HT1080 (cell line): ENCODE measurements at regions not wholly inside any gene's neighbourhood (a gene's known extent, or its start where the extent isn't known, plus 50 kb on each side); places are given as distances from the start of the nearest gene placed in this dataset.
A peak's percentile ranks its signal among the peaks of the same experiment; 100 is the strongest.
"Not testable (repeated sequence)": the region's sequence is repeated elsewhere in the genome, so short reads cannot be mapped to it uniquely, and the experiment has no call there.

ENCODE experiments used
- DNase-seq: peaks from one replicate; pipeline ENCODE4 v3.0.0-alpha.2; 2015; ENCODE audit warnings: low read depth

DNA sequence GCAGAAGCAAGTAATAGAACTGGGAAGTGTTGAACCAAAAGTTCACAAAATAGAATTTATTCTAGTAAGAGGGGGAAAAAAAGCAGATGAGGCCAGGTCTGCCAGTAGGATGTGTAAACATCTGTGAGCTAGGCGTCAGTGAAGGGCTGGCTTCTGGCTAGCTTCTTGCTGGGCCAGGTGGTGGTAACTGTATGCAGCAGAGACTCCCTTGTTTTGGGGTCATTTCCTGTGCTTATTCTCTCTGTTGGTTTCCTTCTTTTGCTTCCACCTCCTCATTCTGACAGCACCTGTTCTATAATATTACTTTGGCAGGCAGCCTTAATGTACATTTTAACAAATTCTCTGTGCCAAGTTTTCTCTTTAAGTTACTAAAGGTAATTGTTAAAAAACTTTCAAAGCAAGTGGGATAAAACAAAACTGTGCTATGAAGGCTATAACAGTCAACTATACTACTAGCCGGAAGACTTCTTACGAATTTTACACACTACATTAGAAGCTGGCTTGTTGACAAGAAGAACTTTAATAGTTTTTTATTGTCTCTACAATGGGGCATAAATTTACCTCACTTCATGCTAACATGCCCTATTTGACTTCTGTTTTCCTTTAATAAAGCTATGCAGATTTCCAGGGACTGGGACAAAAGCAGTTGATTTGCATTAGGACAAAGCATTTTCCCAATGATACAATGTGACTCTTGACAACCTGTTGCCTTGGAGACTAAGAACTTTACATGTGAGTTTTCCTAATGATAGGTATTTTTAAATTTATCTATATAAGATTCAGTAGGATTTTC, 318.8 kb upstream of the NAALADL2 start:
- DNase-seq = no peak

DNA sequence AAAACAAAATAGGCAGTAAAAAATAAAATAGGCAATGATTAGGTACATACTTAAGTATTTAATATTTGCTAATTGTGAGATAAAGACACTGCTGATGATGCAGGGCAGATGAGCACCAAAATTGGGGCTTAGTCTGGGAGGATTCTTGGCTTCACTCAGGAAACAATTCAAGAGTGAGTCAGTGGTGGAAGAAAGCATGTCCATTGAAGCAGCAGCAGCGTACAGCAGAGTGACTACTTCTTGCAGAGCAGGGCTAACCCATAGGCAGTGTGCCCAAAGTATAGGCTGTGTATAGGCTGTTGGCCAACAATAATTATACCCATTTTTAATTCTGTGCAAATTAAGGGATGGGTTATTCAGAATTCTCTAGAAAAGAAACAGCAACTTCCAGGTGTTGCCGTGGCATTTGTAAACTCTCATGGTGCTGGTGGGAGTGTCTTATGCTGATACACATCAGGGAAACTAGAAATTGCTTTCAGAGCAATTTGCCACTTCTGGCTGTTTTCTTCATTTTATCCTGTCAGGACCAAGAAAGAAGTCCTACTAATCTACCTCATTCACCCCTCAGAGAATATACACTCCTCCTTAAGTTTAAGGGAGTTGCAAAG, 317.3 kb upstream of the NAALADL2 start:
- peak; percentile 43 for DNase-seq

DNA sequence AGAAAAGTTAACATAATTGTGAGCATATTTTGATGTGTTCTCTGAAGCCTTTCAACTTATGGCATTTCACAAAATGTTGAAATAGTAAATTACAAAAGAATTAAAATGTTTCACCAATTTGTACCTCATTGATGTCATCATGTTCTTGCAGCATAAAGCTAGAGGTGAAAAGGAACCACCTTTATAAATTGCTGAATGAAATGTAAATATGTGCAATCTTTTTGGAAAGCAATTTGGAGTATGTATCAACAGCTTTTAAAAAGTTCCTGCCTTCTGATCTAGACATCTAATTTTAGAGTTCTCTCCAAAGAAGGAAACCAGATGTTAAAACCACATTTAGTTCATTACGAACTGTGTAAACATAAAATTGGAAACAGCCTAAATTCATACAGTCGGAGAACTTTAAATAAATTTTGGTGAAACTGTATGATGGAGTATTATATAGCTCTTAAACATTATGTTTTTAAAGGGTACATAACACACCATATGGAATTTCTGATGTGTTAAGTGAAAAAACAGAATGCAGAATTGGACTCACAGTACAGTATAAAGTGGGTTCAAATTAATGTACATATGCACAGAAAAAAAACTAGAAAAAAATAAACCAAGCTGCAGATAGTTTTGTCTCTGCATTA, 311.2 kb upstream of the NAALADL2 start:
- DNase-seq = no peak

DNA sequence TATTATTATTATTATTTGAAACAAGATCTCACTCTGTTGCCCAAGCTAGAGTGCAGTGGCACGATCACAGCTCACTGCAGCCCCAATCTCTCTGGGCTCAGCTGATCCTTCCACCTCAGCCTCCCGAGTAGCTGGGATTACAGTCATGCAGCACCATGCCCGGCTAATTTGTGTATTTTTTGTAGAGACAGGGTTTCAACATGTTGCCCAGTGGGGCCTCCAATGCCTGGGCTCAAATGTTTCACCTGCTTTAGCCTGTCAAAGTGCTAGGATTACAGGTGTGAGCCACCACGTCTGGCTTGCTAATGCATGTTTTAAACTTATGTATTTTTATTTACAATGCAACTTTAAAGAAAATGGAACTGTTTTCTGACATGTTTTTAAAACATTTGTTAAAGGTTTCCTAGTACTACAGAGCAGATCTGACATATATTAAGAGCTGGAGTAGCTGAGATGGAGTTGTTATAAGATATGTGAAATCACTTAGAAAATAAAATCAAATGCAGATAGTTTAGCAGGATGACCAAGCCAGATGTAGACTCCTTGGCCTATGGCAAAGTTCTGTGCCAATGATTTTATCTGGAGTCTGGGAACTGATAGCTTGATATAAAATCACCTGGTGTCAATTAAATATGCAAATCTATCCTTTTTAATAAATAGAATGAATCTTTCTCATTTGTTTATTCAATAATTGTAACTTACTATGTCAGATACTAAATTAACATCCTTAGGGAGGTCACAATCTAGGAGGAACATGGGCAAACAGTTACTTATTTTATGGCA, 310.1 kb upstream of the NAALADL2 start:
- DNase-seq = no peak

DNA sequence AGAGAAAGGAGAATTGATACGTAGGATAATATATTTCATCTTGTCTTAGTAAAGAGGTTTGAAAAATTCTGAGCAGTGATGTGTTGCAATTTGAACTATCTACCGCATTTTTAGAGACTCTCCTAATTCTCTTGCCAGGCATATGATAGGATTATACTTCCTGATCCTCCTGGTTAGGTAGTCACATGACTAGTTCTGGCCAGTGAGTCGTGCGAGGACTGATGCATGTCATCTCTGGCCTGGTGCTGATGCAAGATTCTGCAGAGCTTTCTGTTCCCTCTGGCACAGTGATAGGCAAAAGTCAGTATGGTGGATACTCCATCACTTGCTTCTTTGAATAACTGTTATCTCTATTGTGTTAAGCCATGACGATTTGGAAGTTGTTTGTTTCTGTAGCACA, 277.6 kb upstream of the NAALADL2 start:
- peak; percentile 7 for DNase-seq

DNA sequence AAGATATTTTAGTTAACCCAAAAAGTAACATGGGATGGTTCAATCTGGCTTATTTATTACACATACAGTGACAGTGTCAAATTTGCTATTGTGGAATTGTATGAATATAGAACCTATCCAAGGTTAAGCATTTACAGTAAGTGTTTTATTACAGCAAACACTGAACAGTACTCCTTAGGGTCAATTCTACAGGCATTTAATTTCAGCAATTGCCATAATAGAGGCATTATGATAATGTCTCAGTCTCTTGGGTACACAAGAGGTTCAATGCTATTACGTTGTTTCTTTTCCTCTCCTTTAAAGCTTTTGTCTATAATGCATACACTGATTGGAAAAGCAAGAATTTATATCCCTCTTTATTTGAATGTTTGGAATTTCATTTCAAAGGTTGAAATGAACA, 275.7 kb upstream of the NAALADL2 start:
- no peak for DNase-seq

DNA sequence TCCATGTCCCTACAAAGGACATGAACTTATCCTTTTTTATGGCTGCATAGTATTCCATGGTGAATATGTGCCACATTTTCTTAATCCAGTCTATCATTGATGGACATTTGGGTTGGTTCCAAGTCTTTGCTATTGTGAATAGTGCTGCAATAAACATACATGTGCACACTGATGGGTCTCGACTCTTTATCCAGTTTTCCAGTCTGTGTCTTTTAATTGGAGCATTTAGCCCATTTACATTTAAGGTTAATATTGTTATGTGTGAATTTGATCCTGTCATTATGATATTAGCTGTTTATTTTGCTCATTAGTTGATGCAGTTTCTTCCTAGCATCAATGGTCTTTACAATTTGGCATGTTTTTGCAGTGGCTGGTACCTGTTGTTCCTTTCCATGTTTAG, 272.0 kb upstream of the NAALADL2 start:
- not testable (repeated sequence) for DNase-seq

DNA sequence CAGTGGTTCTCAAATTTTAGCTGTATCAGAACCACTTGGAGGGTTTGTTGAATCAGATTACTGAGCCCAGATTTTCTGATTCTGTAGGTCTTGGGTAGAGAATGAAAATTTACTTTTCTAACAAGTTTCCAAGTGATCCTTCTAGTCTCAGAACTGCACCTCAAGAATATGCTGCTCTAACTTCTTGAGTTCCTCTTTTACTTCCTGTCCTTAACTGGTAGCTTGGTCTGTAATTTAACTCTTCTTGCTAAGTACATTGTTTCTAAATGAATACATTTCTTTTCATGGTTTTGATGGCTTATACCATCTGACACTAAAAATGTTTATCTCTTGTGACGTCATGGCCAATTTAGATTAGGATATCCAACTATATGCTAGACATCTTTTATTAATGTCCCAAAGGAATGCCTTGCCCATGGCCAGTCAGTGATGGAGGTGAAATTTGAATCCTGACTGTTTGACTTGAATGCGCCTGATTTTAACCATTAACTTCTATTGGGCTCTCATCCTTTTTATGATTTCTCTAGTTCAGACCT, 262.6 kb upstream of the NAALADL2 start:
- no peak for DNase-seq

DNA sequence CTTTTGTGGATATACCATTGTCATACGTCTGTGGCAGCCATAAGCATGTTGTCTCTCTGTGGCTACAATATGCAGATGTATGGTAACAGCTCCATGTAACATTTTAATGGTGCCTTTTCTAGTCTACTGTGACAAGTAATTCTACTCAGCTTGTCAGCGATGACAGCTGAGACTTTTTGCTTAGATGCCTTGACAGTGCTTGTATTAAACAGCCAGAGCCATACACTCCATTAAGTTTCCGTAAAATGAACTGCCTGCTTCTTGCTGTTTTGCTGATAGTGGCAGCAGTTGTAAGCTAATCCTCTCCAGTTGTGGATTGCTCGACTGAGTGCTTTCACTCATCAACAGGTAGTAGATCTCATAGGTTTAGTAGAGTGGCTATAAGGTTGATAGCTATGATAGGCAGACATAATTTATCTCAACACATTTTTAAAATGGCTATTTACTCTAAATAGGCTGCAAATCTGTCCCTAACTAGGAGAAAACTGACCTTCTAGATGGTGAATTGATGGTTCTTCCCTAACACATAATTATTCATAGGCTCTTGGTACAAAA, 260.2 kb upstream of the NAALADL2 start:
- DNase-seq = no peak

DNA sequence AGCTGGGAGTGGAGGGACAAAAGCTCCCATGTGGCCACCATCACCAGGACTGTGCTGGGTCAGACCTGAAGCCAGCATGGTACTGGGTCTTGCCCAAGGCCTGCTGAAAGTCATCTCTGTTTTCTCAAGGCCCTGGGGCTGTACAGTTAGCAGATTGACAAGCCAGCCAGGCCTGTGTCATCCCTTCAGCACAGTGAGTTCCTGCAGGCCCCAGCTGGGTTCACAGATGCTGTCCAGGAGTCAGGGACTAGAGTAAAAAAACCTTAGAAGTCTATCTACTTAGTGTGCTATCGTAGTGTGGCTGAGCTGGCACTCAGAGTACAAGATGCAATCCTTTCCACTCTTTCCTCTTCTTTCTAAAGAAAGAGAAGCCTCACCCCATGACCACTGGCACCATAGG, 246.0 kb upstream of the NAALADL2 start:
- DNase-seq = no peak

DNA sequence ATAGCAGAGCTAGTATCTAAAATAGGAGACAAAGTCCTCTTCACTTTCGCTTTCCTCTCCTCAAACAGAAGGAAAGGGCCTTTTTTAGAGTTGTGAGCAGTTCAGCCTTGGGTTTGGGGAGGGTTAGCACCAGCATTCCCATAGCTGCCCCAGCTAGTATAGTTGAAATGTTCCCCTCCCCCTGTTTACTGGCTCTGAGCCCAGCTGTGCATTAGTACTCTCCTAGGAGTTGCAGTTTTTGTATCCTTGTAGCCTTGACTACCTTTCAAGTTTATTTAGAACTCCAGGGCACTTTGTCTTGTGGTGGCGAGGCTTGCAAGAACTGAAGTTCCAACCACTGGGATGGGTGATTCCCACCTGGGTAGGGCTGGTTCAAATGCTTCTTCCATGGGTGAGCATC, 245.1 kb upstream of the NAALADL2 start:
- DNase-seq = peak; percentile 26

DNA sequence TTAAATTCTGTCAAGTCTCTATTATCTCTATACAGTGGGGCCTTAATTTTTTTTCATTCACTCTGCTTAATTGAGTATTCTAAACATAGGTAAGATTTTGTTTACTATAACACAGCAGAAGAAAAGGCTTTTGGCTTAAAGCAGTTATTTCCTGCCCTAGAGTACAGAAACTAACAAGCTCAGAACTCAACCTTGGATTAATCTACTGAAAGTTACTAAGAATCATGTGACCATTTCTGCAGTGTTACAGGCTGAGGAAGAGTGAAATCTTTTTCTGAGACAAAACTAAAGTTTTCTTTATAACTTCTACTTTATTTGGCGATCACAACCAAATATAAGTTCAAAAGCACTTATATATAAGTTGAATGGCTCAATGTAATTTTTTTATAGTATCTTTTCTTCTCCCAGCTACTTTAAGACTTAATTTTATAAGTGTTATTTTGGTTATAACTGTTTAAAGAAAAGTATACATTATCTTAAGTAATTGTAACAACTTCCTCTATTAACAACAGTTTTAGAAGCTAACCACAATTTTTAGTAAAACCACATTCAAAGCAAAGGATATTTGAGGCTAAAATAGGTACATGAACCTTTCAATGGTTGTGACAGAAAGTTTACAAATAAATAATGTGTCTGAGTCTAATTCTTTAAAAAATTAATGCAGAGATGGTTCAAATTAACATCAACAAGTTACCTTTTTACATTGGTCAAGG, 240.6 kb upstream of the NAALADL2 start:
- no peak for DNase-seq

DNA sequence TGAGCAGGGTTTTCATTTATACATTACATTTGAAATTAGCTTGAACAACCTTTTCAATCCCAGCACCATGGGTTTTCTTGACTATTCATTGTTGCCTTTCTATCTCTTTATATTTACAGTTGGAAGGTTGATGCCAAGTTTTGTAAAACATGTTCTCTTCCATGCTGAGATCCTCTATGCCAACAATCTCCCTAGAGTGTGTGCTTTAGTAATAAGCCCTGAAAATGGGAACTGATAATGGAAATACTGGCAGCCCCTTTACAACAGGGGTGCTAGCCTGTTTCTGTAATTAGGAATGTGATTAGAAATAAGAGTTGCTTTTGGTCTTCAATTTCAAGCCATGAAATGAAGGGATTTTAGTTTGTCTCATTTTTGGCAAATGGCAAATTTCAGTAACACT, 239.9 kb upstream of the NAALADL2 start:
- no peak for DNase-seq

DNA sequence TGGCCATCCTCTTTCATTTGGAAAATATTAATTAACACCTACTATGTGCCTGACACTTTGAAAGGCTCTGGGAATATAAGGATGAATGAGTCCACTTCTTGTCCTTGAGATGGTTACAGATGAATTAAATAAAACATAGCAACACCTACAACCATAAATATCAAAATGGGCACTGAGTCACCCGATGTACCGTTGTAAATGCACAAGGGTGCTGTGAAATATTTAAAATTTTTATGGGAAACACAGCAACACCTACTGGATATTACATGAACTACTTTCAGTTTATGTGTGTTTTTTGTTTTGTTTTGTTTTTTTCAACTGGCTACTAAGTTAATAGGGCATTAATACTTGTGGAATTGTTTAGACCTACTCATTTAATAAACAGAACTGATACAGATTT, 239.0 kb upstream of the NAALADL2 start:
- peak; percentile 36 for DNase-seq

DNA sequence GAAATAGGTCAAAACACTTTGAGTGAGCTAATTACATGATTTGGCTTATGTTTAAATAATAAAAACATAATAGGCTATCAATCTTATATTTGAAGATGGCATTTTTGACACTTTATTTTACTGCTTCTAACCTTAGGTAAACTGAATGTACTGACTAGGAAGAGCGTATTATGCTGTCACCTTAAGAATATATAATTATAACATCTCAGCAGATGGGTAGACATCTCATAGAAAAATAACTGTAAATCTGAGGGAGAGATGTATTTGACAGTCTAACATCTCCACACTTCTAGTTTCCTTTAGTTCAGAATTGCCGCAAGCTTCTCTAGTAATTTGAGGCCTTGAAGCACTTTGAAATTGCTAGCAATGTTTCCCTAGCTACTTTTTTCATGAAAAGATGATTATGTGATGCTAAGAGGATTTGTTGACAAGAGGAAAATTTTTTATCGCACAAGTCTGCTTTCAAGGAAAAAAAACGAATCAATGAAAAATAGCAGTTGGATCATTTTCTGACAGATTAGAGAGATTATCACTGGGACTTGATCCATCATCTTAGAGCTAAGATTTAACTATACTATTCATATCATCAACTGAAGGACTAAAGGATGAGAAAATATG, 238.2 kb upstream of the NAALADL2 start:
- no peak for DNase-seq

DNA sequence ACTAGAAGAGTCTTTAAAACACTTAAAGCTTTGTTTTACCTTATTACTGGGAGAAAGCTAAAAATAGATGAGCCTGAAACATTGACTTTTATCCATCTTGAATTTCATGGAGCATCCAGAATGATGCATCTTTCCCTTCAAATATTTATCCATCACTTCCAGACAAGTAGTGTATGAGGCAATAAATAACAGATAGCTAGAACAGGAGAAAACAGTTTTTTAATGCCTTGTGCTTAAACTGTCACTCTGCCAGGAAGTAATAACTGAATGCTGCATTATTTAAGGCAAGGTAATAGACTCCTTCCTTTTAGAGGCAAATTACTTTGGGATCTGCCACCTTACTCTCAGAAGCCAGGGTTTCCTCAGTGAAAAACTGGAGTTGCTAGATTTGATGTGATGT, 225.8 kb upstream of the NAALADL2 start:
- DNase-seq = no peak

DNA sequence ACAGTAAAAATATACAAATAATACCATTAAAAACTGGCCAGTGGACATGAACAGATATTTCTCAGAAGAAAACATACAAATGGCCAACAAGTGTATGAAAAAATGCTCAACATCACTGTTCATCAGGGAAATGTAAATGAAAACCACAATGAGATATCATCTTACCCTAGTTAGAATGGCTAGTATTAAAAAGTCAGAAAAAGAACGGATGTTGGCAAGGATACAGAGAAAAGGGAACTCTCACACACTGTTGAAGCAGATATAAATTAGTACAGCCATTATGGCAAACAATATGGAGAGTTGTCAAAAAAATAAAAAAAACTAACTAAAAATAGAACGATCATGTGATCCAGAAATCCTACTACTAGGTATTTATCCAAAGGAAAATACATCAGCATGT, 222.7 kb upstream of the NAALADL2 start:
- DNase-seq = no peak

DNA sequence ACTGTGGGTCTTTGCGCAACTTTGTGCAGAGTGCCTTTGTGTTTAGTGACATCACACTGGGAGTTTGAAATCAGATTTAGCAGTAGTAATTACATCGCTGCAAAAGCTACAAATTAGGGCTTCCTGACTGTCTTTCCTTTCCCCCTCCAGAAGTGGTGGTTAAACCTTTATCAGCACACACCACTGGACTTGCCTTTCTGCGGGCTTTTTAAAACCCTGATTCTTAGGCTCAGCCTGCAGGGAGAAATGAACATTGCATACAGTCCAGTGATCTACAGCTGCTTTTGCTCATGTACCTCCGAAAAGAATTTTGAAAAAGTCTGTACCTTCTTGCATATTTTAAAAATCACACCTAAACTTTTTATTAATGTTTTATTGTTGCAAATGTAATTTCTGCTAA, 219.7 kb upstream of the NAALADL2 start:
- DNase-seq = no peak

DNA sequence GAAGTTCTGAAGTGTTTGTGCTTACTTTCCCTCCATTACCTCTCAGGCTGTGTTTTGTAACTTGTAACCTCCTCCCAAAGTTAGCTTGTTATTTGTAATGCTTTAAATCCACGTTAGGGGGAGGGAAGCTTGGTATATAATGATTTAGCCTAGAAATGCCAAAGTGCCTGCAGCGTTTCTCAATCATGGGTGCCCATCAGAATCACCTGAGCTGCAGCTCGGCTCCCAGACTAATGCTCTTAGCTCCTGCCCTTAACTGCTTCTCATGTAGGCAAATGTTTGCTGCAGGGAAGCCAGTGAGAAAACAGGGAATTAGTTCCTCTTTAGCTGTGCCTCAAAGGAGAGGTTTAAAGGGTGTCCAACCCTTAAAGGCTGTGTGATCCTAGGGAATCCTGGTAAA, 219.2 kb upstream of the NAALADL2 start:
- DNase-seq = no peak

DNA sequence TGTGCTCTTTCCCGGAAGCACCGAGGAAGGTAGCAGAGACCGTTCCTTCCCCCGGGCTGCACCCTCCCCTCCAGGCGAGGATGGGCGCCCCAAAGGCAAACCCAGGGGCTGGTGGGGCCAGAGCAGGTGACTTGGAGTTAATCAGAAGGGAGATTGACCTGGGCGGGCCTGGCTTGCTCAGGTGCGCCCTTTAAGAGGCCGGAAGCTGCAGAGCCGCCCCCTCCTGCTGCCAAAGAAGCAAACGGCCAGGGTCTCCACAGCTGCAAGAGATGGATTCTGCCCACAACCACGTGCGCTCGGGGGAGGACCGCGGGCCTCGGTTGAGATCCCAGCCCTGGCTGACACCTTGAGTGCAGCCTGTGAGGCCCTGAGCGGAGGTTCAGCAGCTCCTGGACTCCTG, 218.2 kb upstream of the NAALADL2 start:
- DNase-seq = no peak
